HTR-8/SVneo (cell line): ENCODE measurements at regions not wholly inside any gene's neighbourhood (a gene's known extent, or its start where the extent isn't known, plus 50 kb on each side); places are given as distances from the start of the nearest gene placed in this dataset.

Experiments
- DNase-seq: peaks from one replicate; pipeline ENCODE4 v3.0.0; 2011; ENCODE audit warnings: low spot score, mixed read lengths; ENCODE audit not compliant: insufficient read length
- FAIRE-seq: peaks from 2 replicates; lab custom pipeline; 2011; peaks lifted over from hg19 to GRCh38; lab: Jason Lieb, UNC

GRCh38 chr21:22927469-22927868, 1929.3 kb downstream of the NCAM2 start:
- FAIRE-seq, result no peak
- DNase-seq, result no peak

- FAIRE-seq (no peak), DNase-seq (no peak)
Measured at GRCh38 chr21:22941779-22942490, 1943.7 kb downstream of the NCAM2 start.

GRCh38 chr21:22955559-22955958, 1957.3 kb downstream of the NCAM2 start:
- FAIRE-seq (no peak), DNase-seq (no peak)

- DNase-seq, result no peak
- no peak for FAIRE-seq
Measured at GRCh38 chr21:22961258-22961657, 1963.0 kb downstream of the NCAM2 start.

GRCh38 chr21:22965455-22966135, 1967.4 kb downstream of the NCAM2 start:
- FAIRE-seq, result peak; percentile 20
- DNase-seq, result peak; percentile 10

GRCh38 chr21:22981819-22982218, 1983.6 kb downstream of the NCAM2 start:
- no peak for DNase-seq
- no peak for FAIRE-seq

- FAIRE-seq (no peak), DNase-seq (no peak)
Measured at GRCh38 chr21:22993144-22993543, 1994.9 kb downstream of the NCAM2 start.

- no peak for DNase-seq
- no peak for FAIRE-seq
Measured at GRCh38 chr21:22993822-22994574, 1995.8 kb downstream of the NCAM2 start.

GRCh38 chr21:23003951-23004350, 2005.7 kb downstream of the NCAM2 start:
- DNase-seq (no peak), FAIRE-seq (no peak)

GRCh38 chr21:23008601-23009202, 2010.5 kb downstream of the NCAM2 start:
- DNase-seq (no peak), FAIRE-seq (no peak)

GRCh38 chr21:23009360-23009759, 2011.2 kb downstream of the NCAM2 start:
- DNase-seq, result no peak

GRCh38 chr21:23014021-23014420, 2015.8 kb downstream of the NCAM2 start:
- FAIRE-seq (no peak), DNase-seq (no peak)

More at GRCh38 chr21:23009360-23009759, 2011.2 kb downstream of the NCAM2 start:
- no peak for FAIRE-seq

GRCh38 chr21:23016617-23017016, 2018.4 kb downstream of the NCAM2 start:
- FAIRE-seq (no peak), DNase-seq (peak; percentile 9)

GRCh38 chr21:23017989-23018388, 2019.8 kb downstream of the NCAM2 start:
- DNase-seq (no peak), FAIRE-seq (no peak)

GRCh38 chr21:23020969-23021368, 2022.8 kb downstream of the NCAM2 start:
- no peak for DNase-seq
- no peak for FAIRE-seq

GRCh38 chr21:23021481-23021880, 2023.3 kb downstream of the NCAM2 start:
- DNase-seq (no peak), FAIRE-seq (no peak)

GRCh38 chr21:23026878-23027277, 2028.7 kb downstream of the NCAM2 start:
- DNase-seq (no peak), FAIRE-seq (no peak)

GRCh38 chr21:23039846-23040245, 2041.6 kb downstream of the NCAM2 start:
- FAIRE-seq (no peak), DNase-seq (no peak)

- FAIRE-seq, result no peak
Measured at GRCh38 chr21:23045955-23046354, 2047.7 kb downstream of the NCAM2 start.

GRCh38 chr21:23067672-23068071, 2069.5 kb downstream of the NCAM2 start:
- FAIRE-seq, result no peak
- no peak for DNase-seq

More at GRCh38 chr21:23045955-23046354, 2047.7 kb downstream of the NCAM2 start:
- no peak for DNase-seq

- FAIRE-seq, result no peak
- no peak for DNase-seq
Measured at GRCh38 chr21:23083242-23083641, 2085.0 kb downstream of the NCAM2 start.
